ENCODE measurements at regions not wholly inside any gene's neighbourhood (a gene's known extent, or its start where the extent isn't known, plus 50 kb on each side); places are given as distances from the start of the nearest gene placed in this dataset.

GRCh38 chr18:1034971-1035370 lies 130.3 kb downstream of the ADCYAP1 start:
- TF ChIP-seq CTCF (IDR thresholded peaks at IDR 0.05) (no peak), POLR2AphosphoS5 (IDR thresholded peaks at IDR 0.05; ENCODE audit: insufficient read depth in 1 of 2, low read depth in 1 of 2) (no peak), POLR2A (IDR thresholded peaks at IDR 0.05) (no peak)
